ENCODE measurements at regions not wholly inside any gene's neighbourhood (a gene's known extent, or its start where the extent isn't known, plus 50 kb on each side); places are given as distances from the start of the nearest gene placed in this dataset.

- TF ChIP-seq POLR2A (IDR thresholded peaks at IDR 0.05): no peak
- no peak for TF ChIP-seq CTCF (IDR thresholded peaks at IDR 0.05)
Observed at GRCh38 chr5:165477546-165477945, 1972.1 kb downstream of the MAT2B start.
